GM12872 (cell line): ENCODE measurements at regions not wholly inside any gene's neighbourhood (a gene's known extent, or its start where the extent isn't known, plus 50 kb on each side); places are given as distances from the start of the nearest gene placed in this dataset.

Experiments used
- TF ChIP-seq, protein P1 (sequence below): IDR thresholded peaks from 3 replicates; pipeline ENCODE4 v1.5.1; 2011; ENCODE audit warnings: low read depth, mild to moderate bottlenecking, low read length, moderate library complexity; ENCODE audit not compliant: insufficient read depth

DNA sequence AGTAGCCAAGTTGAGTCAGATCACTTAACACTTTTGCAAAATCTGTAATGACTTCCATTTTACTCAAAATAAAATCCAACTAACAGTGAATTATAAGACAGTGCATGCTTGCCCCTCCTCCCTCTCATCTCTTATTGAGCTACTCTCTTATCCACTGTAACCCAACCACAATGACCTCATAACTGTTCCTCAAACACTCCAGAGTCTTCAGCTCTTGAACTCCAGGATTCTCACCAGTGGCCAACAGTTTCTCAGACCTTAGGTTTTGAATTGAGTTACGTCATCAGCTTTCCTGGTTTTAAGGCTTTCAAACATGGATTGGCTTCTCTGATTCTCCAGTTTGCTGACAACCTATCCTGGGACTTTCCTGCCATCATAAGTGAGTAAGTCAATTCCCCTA is 938.3 kb downstream of the RAB28 start:
- TF ChIP-seq, protein P1, sequence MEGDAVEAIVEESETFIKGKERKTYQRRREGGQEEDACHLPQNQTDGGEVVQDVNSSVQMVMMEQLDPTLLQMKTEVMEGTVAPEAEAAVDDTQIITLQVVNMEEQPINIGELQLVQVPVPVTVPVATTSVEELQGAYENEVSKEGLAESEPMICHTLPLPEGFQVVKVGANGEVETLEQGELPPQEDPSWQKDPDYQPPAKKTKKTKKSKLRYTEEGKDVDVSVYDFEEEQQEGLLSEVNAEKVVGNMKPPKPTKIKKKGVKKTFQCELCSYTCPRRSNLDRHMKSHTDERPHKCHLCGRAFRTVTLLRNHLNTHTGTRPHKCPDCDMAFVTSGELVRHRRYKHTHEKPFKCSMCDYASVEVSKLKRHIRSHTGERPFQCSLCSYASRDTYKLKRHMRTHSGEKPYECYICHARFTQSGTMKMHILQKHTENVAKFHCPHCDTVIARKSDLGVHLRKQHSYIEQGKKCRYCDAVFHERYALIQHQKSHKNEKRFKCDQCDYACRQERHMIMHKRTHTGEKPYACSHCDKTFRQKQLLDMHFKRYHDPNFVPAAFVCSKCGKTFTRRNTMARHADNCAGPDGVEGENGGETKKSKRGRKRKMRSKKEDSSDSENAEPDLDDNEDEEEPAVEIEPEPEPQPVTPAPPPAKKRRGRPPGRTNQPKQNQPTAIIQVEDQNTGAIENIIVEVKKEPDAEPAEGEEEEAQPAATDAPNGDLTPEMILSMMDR = no peak

DNA sequence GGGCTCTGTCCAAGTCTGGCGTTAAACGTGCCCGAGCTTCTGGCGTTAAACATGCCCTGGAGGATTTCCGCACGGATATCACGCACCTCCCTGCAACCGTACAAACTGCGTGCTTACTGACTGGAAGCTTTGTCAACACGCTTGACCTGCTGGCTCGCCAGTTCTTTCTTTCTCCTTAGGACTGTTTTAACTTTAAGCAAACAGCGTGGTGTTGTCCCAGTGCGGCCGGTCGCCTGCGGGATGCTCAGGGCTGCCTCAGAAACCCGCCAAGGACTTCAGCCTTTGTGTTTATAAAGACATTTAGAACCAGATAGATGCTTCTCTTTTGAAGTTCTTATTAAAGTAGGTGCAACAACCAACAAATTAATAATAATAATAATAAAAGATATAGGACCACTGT is 946.0 kb downstream of the RAB28 start:
- TF ChIP-seq, protein P1 = no peak

DNA sequence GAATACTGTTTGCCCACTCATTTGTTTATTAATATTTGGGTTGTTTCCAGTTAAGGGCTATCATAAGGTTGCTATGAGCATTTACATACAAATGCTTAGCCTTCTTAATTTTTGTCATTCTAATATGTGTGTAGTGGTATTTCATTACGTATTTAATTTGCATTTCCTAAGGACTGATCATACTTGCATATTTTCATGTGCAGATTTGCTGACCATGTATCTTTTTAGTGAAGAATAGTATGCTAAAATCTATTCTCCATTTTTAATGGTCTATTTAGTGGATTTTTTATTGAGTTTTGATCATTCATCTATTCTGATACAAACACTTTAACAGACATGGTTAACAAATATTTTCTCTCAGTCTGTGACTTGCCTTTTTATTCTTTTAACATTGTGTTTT is 949.5 kb downstream of the RAB28 start:
- TF ChIP-seq, protein P1 = no peak

DNA sequence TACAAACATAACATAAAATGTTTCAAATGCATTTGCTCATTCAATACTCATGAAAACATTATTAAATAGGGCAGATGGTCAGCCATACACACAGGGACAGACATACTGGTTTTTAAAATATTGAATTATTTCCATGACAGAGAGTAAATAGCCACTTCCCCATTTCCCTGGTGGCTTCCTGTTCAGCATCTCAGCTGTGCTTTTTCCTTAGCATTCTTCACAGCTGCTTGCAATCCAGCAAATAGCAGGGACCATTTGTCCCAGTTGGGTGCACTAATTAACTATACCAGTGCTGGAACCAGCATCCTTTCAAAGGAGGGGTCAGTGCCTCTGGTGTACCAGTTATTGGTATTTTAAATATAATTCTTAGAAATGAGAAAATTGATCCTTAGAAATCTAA is 964.7 kb downstream of the RAB28 start:
- TF ChIP-seq, protein P1 = no peak

DNA sequence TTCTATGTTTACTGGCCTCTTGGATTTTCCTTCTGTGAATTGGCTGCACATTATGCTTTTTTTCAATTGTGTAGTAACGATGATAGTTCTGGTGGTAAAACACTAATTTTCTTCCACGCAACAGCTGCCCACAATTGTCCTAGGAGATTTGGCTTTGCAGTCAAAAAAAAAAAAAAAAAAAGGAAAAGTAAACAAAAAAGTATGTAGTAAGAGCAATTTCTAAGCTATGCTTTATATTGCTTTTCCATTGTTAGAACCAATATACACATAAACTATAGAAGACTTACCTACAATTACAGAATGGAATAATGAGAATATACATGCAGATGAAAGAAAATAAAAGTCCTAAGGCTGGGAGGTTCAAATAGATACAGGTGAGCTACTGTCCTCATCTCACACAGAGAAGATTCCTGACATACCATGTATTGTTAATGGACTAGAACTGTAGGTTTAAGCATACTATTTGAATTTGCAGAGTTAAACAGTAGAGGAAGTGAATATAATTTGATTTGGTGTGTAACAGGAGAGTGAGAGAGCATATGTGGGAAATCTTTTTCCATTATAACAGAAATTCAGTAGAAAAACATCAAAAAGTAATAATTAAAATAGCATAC is 976.2 kb downstream of the RAB28 start:
- TF ChIP-seq, protein P1 = no peak

DNA sequence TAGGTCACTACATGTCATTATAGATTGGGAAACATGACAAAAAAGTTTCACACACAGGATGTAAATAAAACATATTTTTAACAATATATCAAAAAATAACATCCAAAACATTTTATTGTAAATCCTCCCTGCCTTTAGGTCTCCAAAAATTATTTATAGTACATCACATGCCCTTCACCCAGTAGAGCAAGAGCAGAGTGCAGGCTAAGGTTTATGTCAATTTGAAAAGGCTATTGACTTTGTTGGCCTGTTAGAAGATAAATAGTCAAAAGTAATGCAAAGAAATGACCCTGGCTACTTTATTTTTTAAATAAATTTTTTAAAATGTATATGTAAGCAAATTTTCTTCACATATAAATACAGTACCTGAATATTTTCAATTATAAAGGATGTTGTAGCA is 983.7 kb downstream of the RAB28 start:
- TF ChIP-seq, protein P1 = no peak

DNA sequence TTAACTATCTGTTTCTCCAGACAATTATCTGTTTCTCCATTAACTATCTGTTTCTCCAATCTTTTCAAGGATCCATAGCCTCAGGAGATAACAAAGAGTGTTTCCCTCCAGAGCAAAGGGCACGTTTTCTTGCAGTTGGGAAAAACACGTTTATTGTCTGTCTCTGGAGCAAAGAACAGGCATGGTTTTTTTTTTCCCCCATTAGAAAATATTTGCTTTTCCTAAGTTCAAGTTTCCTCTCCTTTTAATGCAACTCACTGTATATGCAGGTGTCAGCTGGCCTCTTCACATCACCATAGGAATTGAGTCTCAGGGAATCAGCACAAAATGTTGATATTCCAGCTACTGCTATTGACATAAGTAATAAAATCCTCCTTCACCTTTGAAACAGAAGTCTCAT is 984.4 kb downstream of the RAB28 start:
- TF ChIP-seq, protein P1 = no peak
